ENCODE measurements at regions not wholly inside any gene's neighbourhood (a gene's known extent, or its start where the extent isn't known, plus 50 kb on each side); places are given as distances from the start of the nearest gene placed in this dataset.
"Not testable (repeated sequence)": the region's sequence is repeated elsewhere in the genome, so short reads cannot be mapped to it uniquely, and the experiment has no call there.

DNA sequence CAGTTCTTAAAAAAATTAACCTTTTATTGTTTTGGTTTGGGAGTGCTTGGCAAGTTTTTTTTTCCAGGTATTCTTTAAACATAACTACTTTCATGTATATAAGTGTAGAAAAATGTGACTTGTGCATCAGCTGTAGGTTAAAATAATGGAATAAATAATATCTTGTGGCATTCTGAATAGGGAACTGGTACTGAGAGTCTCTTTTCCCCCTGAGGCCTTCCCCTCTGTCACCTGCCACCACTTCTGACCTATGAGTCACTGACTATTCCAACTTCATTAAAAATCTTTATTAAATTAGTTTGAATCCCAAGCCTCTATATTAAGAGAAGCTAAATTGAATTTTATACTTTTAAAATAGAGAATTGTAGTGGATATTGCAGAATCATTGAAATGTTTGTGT, 805.7 kb downstream of the METTL15 start:
- TF ChIP-seq CTCF (IDR thresholded peaks at IDR 0.05; ENCODE audit: low read depth, low read length, missing control alignments): no peak
- no peak for DNase-seq (ENCODE audit: extremely low read depth, low read depth)
- H3K4me3 ChIP-seq (replicated peaks; ENCODE audit: low read depth, low read length): no peak overlapping the region

DNA sequence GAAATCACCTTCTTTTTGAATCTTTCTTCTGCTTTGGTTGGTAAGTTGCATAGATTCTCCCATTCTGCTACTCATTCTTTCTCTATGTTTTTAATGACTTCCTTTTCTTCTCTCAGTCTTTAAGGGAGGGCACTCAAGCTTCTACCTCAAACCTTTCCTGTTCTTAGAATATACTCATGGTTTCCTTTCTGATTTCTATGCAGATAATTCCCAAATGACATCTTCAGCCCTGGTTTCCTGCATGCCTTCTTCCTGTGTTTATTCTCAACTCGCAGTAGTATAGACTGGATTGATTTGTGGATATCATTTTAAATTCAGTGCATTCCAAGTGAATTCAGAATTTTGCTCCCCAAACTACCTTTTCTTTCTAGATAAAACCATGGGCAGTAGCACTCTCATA, 803.6 kb downstream of the METTL15 start:
- no peak for TF ChIP-seq CTCF (IDR thresholded peaks at IDR 0.05; ENCODE audit: low read depth, low read length, missing control alignments)
- DNase-seq (ENCODE audit: extremely low read depth, low read depth): no peak
- no peak overlapping the region for H3K4me3 ChIP-seq (replicated peaks; ENCODE audit: low read depth, low read length)

- H3K4me3 ChIP-seq (replicated peaks; ENCODE audit: low read depth, low read length): no peak overlapping the region
- no peak for DNase-seq (ENCODE audit: extremely low read depth, low read depth)
- no peak for TF ChIP-seq CTCF (IDR thresholded peaks at IDR 0.05; ENCODE audit: low read depth, low read length, missing control alignments)
Measured at GRCh38 chr11:28910926-28911325, 802.7 kb downstream of the METTL15 start.

DNA sequence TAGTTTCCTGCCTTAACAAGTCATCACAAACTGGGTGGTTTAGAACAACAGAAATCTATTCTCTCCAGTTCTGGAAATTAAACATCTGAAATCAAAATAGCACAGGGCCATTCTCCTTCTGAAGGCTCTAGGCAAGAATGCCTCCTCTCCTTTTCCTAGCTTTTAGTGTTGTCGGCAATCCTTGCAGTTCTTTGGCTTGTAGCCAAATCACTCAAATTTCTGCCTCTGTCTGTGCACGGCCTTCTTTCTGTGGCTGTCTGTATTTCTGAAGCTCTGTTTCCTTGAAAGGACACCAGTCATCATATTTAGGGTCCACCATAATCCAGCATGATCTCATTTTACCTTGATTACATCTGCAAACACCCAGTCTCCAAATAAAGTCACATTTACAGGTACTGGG, 795.5 kb downstream of the METTL15 start:
- TF ChIP-seq CTCF (IDR thresholded peaks at IDR 0.05; ENCODE audit: low read depth, low read length, missing control alignments): no peak
- no peak overlapping the region for H3K4me3 ChIP-seq (replicated peaks; ENCODE audit: low read depth, low read length)
- no peak for DNase-seq (ENCODE audit: extremely low read depth, low read depth)

- TF ChIP-seq CTCF (IDR thresholded peaks at IDR 0.05; ENCODE audit: low read depth, low read length, missing control alignments): no peak
- H3K4me3 ChIP-seq (replicated peaks; ENCODE audit: low read depth, low read length): no peak overlapping the region
- DNase-seq (ENCODE audit: extremely low read depth, low read depth): no peak
Measured at GRCh38 chr11:28900427-28900826, 792.2 kb downstream of the METTL15 start.

DNA sequence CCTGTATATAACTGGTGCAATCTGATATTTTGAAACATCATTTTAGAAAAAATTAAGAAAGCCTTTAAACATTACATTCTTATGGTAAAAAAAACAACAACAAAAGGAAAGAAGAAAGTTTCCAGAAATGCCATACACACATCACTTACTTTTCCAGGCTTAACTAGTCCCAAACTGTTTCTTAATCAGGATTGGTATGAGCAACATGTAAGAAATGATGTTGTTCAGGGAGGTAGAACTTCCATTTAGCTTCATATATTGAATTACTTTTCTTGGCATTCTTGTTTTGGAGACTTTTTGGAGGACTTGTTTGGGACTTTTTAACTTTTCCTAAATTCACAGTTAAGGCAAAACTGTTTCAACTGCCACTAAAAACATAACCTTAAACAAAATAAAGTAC, 791.5 kb downstream of the METTL15 start:
- no peak overlapping the region for H3K4me3 ChIP-seq (replicated peaks; ENCODE audit: low read depth, low read length)
- no peak for DNase-seq (ENCODE audit: extremely low read depth, low read depth)
- no peak for TF ChIP-seq CTCF (IDR thresholded peaks at IDR 0.05; ENCODE audit: low read depth, low read length, missing control alignments)

- not testable (repeated sequence) for DNase-seq (ENCODE audit: extremely low read depth, low read depth)
Measured at GRCh38 chr11:28890601-28891040, 782.4 kb downstream of the METTL15 start.

More at GRCh38 chr11:28890601-28891040, 782.4 kb downstream of the METTL15 start:
- not testable (repeated sequence) for H3K4me3 ChIP-seq (replicated peaks; ENCODE audit: low read depth, low read length)
